H1 (cell line): ENCODE measurements at regions not wholly inside any gene's neighbourhood (a gene's known extent, or its start where the extent isn't known, plus 50 kb on each side); places are given as distances from the start of the nearest gene placed in this dataset.

ENCODE experiments used
- CTCF ChIA-PET: fragments of 300-600 bp; sonication (Branson Sonifier 250); formaldehyde crosslinking; loops from one replicate; lab custom pipeline; 2021; ENCODE audit not compliant: partially characterized antibody; lab: Charles Lee
- POLR2A ChIA-PET: fragments of 300-600 bp; sonication (Branson Sonifier 250); formaldehyde crosslinking; loops from one replicate; lab custom pipeline; 2021; ENCODE audit warnings: inconsistent platforms; ENCODE audit not compliant: partially characterized antibody; lab: Charles Lee
- DNase-seq, 2 experiments: peaks; one replicate each; pipeline versions ENCODE4 v3.0.0 to v3.0.0-alpha.2; 2010 to 2022; ENCODE audit warnings: low spot score in 2 of 2, low read depth in 1 of 2, mixed read lengths in 1 of 2
- FAIRE-seq: peaks from 2 replicates; lab custom pipeline; 2011; peaks lifted over from hg19 to GRCh38; lab: Jason Lieb, UNC
- H2AFZ ChIP-seq: 2 replicates; pipeline ENCODE4 v1.8.1; 2012; ENCODE audit warnings: low read length, inconsistent platforms
- H2AK5ac ChIP-seq: 2 replicates; pipeline ENCODE4 v1.6.1; 2013; ENCODE audit warnings: low read depth, low read length
- H2BK120ac ChIP-seq: replicated peaks from 2 replicates; pipeline ENCODE3; 2013; ENCODE audit warnings: low read depth, low read length, inconsistent platforms
- H2BK12ac ChIP-seq: 2 replicates; pipeline ENCODE4 v1.6.1; 2013; ENCODE audit warnings: low read depth, low read length
- H2BK15ac ChIP-seq: 2 replicates; pipeline ENCODE4 v1.6.1; 2013; ENCODE audit warnings: low read length
- H2BK20ac ChIP-seq: 2 replicates; pipeline ENCODE4 v1.6.1; 2013; ENCODE audit warnings: low read length
- H2BK5ac ChIP-seq: 2 replicates; pipeline ENCODE4 v1.6.1; 2013; ENCODE audit warnings: low read depth, low read length
- H3K14ac ChIP-seq: 2 replicates; pipeline ENCODE4 v1.6.1; 2013; ENCODE audit warnings: inconsistent platforms; ENCODE audit not compliant: insufficient read length
- H3K18ac ChIP-seq: 2 replicates; pipeline ENCODE4 v1.6.1; 2013; ENCODE audit warnings: low read length; ENCODE audit errors: extremely low read depth
- H3K23ac ChIP-seq: 2 replicates; pipeline ENCODE4 v1.6.1; 2013; ENCODE audit warnings: inconsistent platforms; ENCODE audit not compliant: insufficient read length
- H3K23me2 ChIP-seq: 2 replicates; pipeline ENCODE4 v1.6.1; 2013; ENCODE audit warnings: low read depth, low read length
- H3K27ac ChIP-seq: 2 replicates; pipeline ENCODE4 v1.6.1; 2011; ENCODE audit warnings: low read depth, low read length, inconsistent platforms
- H3K27me3 ChIP-seq, 4 experiments: replicated peaks in 1 of 4; 1 replicate in 1 of 4; 2 replicates in 3 of 4; pipeline versions ENCODE4 v1.6.1 to v1.8.1; 2011 to 2013; ENCODE audit warnings: low read length in 3 of 4, mild to moderate bottlenecking in 3 of 4, inconsistent platforms in 2 of 4, mixed read lengths in 2 of 4, moderate library complexity in 1 of 4; ENCODE audit not compliant: control insufficient read depth in 3 of 4, insufficient read depth in 3 of 4; ENCODE audit errors: extremely low read depth in 1 of 4
- H3K36me3 ChIP-seq, 4 experiments: 2 replicates each; pipeline versions ENCODE4 v1.6.1 to v1.8.1; 2011 to 2013; ENCODE audit warnings: mild to moderate bottlenecking in 4 of 4, low read length in 3 of 4, moderate library complexity in 2 of 4, control low read depth in 1 of 4, inconsistent platforms in 1 of 4; ENCODE audit not compliant: insufficient read depth in 4 of 4, control insufficient read depth in 2 of 4
- H3K4ac ChIP-seq: replicated peaks from 2 replicates; pipeline ENCODE3; 2013; ENCODE audit warnings: low read length, low read depth, mixed read lengths, inconsistent platforms; ENCODE audit not compliant: insufficient read length
- H3K4me1 ChIP-seq, 4 experiments: replicated peaks in 1 of 4; 1 replicate in 1 of 4; 2 replicates in 3 of 4; pipeline versions ENCODE4 v1.6.1 to v1.8.1; 2011 to 2013; ENCODE audit warnings: low read length in 3 of 4, inconsistent platforms in 2 of 4, mixed read lengths in 1 of 4; ENCODE audit not compliant: insufficient read depth in 4 of 4, control insufficient read depth in 3 of 4
- H3K4me2 ChIP-seq, 2 experiments: 2 replicates each; pipeline versions ENCODE4 v1.6.1 to v1.8.1; 2011 to 2013; ENCODE audit warnings: low read depth in 2 of 2, low read length in 2 of 2, control low read depth in 1 of 2, inconsistent platforms in 1 of 2, mild to moderate bottlenecking in 1 of 2; ENCODE audit not compliant: insufficient read depth in 1 of 2
- H3K4me3 ChIP-seq, 4 experiments: fragments of 200-600, 300-600 bp in 1 of 4; sonication (generic), shearing (Covaris generic), sonication (Bioruptor Twin) in 1 of 4; 2 replicates each; pipeline versions ENCODE4 v1.5.1 to v1.8.1; 2011 to 2016; ENCODE audit warnings: low read length in 4 of 4, low read depth in 3 of 4, control low read depth in 2 of 4, inconsistent platforms in 2 of 4, mild to moderate bottlenecking in 2 of 4, mixed read lengths in 1 of 4, moderate library complexity in 1 of 4; ENCODE audit not compliant: insufficient read depth in 2 of 4; ENCODE audit errors: extremely low read depth in 1 of 4
- H3K56ac ChIP-seq: replicated peaks from 2 replicates; pipeline ENCODE3; 2013; ENCODE audit warnings: low read depth, mild to moderate bottlenecking, mixed read lengths, low read length, inconsistent platforms; ENCODE audit not compliant: insufficient read length
- H3K79me1 ChIP-seq: 2 replicates; pipeline ENCODE4 v1.6.1; 2013; ENCODE audit warnings: low read depth, low read length, control low read depth
- H3K79me2 ChIP-seq, 2 experiments: 2 replicates each; pipeline versions ENCODE4 v1.6.1 to v1.8.1; 2012 to 2013; ENCODE audit warnings: low read length in 2 of 2, mild to moderate bottlenecking in 2 of 2, inconsistent platforms in 1 of 2; ENCODE audit not compliant: insufficient read depth in 2 of 2, control insufficient read depth in 1 of 2
- H3K9ac ChIP-seq, 4 experiments: replicated peaks in 1 of 4; 1 replicate in 1 of 4; 2 replicates in 3 of 4; pipeline versions ENCODE4 v1.6.1 to v1.8.1; 2011 to 2013; ENCODE audit warnings: low read depth in 3 of 4, low read length in 3 of 4, control low read depth in 2 of 4, mild to moderate bottlenecking in 2 of 4, moderate library complexity in 2 of 4, inconsistent platforms in 1 of 4; ENCODE audit errors: extremely low read depth in 1 of 4
- H3K9me3 ChIP-seq, 2 experiments: 2 replicates each; pipeline versions ENCODE4 v1.6.1 to v1.8.1; 2012 to 2013; ENCODE audit warnings: mild to moderate bottlenecking in 2 of 2, moderate library complexity in 2 of 2, control low read depth in 1 of 2, inconsistent platforms in 1 of 2, low read depth in 1 of 2, low read length in 1 of 2, mixed read lengths in 1 of 2; ENCODE audit not compliant: insufficient read depth in 2 of 2
- H4K20me1 ChIP-seq, 2 experiments: replicated peaks in 1 of 2; 2 replicates each; pipeline versions ENCODE3 to v1.8.1; 2011 to 2013; ENCODE audit warnings: inconsistent platforms in 2 of 2, low read length in 2 of 2, mild to moderate bottlenecking in 1 of 2; ENCODE audit not compliant: insufficient read depth in 2 of 2, control insufficient read depth in 1 of 2
- H4K5ac ChIP-seq: 2 replicates; pipeline ENCODE4 v1.6.1; 2013; ENCODE audit warnings: low read length, low read depth, mixed read lengths, inconsistent platforms; ENCODE audit not compliant: insufficient read length
- H4K8ac ChIP-seq: 2 replicates; pipeline ENCODE4 v1.8.0; 2013; ENCODE audit warnings: mild to moderate bottlenecking, moderate library complexity, low read length, inconsistent platforms; ENCODE audit not compliant: insufficient read depth; ENCODE audit errors: extremely low read depth
- H4K91ac ChIP-seq: replicated peaks from 2 replicates; pipeline ENCODE3; 2013; ENCODE audit warnings: low read length, mixed read lengths, inconsistent platforms; ENCODE audit not compliant: insufficient read length
- ASH2L ChIP-seq: fragments of 200-600, 300-600 bp; sonication (generic); IDR thresholded peaks from one replicate; pipeline ENCODE4 v1.7.1; 2017; ENCODE audit warnings: low read length
- BACH1 ChIP-seq: IDR thresholded peaks from 2 replicates; pipeline ENCODE4 v1.6.1; 2012; ENCODE audit warnings: low read length, improper control_type of control experiment
- CEBPB ChIP-seq: IDR thresholded peaks from 2 replicates; pipeline ENCODE4 v1.6.1; 2012; ENCODE audit warnings: low read depth, low read length
- CTBP2 ChIP-seq: IDR thresholded peaks from 2 replicates; pipeline ENCODE4 v1.7.0; 2011; ENCODE audit warnings: borderline replicate concordance, mild to moderate bottlenecking, moderate library complexity, mixed read lengths, low read length; ENCODE audit not compliant: insufficient read depth, insufficient read length
- EGR1 ChIP-seq: IDR thresholded peaks from 2 replicates; pipeline ENCODE4 v1.6.1; 2011; ENCODE audit warnings: low read depth, low read length, borderline replicate concordance
- HDAC6 ChIP-seq: IDR thresholded peaks from one replicate; pipeline ENCODE4 v1.7.1; 2012; ENCODE audit warnings: low read depth, mild to moderate bottlenecking, inconsistent platforms, low read length, moderate library complexity
- JUND ChIP-seq: IDR thresholded peaks from 2 replicates; pipeline ENCODE4 v1.6.1; 2011; ENCODE audit warnings: mild to moderate bottlenecking, improper control_type of control experiment, low read length
- MAFK ChIP-seq: IDR thresholded peaks from 2 replicates; pipeline ENCODE4 v1.6.1; 2012; ENCODE audit warnings: low read depth, mild to moderate bottlenecking, improper control_type of control experiment, low read length
- MAX ChIP-seq: IDR thresholded peaks from 2 replicates; pipeline ENCODE4 v1.6.1; 2012; ENCODE audit warnings: inconsistent platforms
- POLR2A ChIP-seq, 2 experiments: IDR thresholded peaks; 1 replicate in 1 of 2; 2 replicates in 1 of 2; pipeline ENCODE4 v1.6.1; 2011; ENCODE audit warnings: low read depth in 2 of 2, low read length in 2 of 2, mild to moderate bottlenecking in 2 of 2; ENCODE audit errors: control extremely low read depth in 1 of 2
- RXRA ChIP-seq: IDR thresholded peaks from 2 replicates; pipeline ENCODE4 v1.6.1; 2011; ENCODE audit warnings: low read depth, mild to moderate bottlenecking, low read length, moderate library complexity; ENCODE audit not compliant: insufficient read depth
- SAP30 ChIP-seq: fragments of 300-600 bp; sonication (generic); IDR thresholded peaks from 2 replicates; pipeline ENCODE4 v1.7.1; 2012; ENCODE audit warnings: low read length, moderate library complexity, mild to moderate bottlenecking, inconsistent platforms; ENCODE audit not compliant: insufficient read depth, insufficient replicate concordance
- SIRT6 ChIP-seq: IDR thresholded peaks from one replicate; pipeline ENCODE4 v1.7.1; 2012; ENCODE audit warnings: low read length, inconsistent platforms
- SIX5 ChIP-seq: IDR thresholded peaks from 2 replicates; pipeline ENCODE4 v1.6.1; 2011; ENCODE audit warnings: mild to moderate bottlenecking, low read depth, low read length
- TAF7 ChIP-seq: optimal IDR thresholded peaks from 2 replicates; pipeline ENCODE3; 2011; ENCODE audit warnings: low read depth, mild to moderate bottlenecking, inconsistent platforms, low read length, moderate library complexity, borderline replicate concordance
- TCF12 ChIP-seq: IDR thresholded peaks from 2 replicates; pipeline ENCODE4 v1.6.1; 2011; ENCODE audit warnings: low read depth, mild to moderate bottlenecking, low read length
- TEAD4 ChIP-seq: IDR thresholded peaks from 2 replicates; pipeline ENCODE4 v1.6.1; 2012; ENCODE audit warnings: low read depth, low read length, inconsistent platforms, mixed read lengths
- WGBS, 2 experiments: shearing (Covaris generic) in 1 of 2; methylation state at CpG; one replicate each; pipeline versions ENCODE4 v1.1.6 to v1.1.7; 2013 to 2015; ENCODE audit warnings: low lambda C conversion rate in 2 of 2, mixed read lengths in 2 of 2, inconsistent platforms in 1 of 2, low coverage in 1 of 2, missing lambda C conversion rate in 1 of 2; ENCODE audit not compliant: insufficient replicate concordance in 2 of 2, insufficient coverage in 1 of 2, insufficient read length in 1 of 2; ENCODE audit errors: extremely low coverage in 1 of 2, missing lambda C conversion rate in 1 of 2; 5-methylcytosine and 5-hydroxymethylcytosine counted together

DNA sequence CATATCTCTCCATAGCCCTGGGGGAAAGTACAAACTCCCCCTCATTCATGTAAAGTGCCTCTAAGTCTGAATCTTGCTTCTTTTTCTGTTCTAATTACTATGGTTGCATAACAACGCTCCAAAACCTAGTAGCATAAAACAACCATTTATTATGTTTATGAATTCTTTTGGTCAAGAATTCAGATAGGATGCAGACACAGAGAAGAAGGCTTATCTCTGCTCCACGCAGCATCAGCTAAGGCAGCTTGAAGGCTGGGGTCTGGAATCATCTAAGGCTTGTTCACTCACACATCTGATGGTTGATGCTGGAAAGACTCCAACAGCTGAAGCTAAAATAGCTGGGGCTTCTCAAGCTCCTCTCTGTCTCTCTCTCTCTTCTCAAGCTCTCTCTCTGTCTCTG, 564.5 kb downstream of the ZNF674 start:
- no peaks in the 10 kb centered on the region for H3K79me2 ChIP-seq
- no peaks in the 10 kb centered on the region for H4K20me1 ChIP-seq
- TF ChIP-seq JUND = no peak
- TF ChIP-seq MAX = no peak
- TF ChIP-seq HDAC6 = no peak
- TF ChIP-seq TEAD4 = no peak
- TF ChIP-seq MAFK = no peak
- TF ChIP-seq SAP30 = no peak
- no peak for TF ChIP-seq SIX5
- no peak for TF ChIP-seq EGR1
- no peak for TF ChIP-seq TAF7
- no peak for TF ChIP-seq ASH2L
- TF ChIP-seq RXRA = no peak
- no peak for TF ChIP-seq TCF12
- no peak for TF ChIP-seq SIRT6
- TF ChIP-seq CTBP2 = no peak
- TF ChIP-seq CEBPB = no peak
- TF ChIP-seq POLR2A (IDR thresholded peaks at IDR 0.05; ENCODE audit: control extremely low read depth in 1 of 2, low read depth in 2 of 2, low read length in 2 of 2) = no peak
- no peak for TF ChIP-seq BACH1
- POLR2A ChIA-PET = no interaction called here
- no peak overlapping the region for H3K18ac ChIP-seq
- 82% methylated on average over 2 of the region's 2 CpGs; no CpG with 5 or more reads in 1 of the 2 experiments for WGBS, 2 experiments
- no peak overlapping the region for H3K4ac ChIP-seq
- H2AFZ ChIP-seq = no peak overlapping the region
- H4K5ac ChIP-seq = no peak overlapping the region
- CTCF ChIA-PET = interaction anchor here (0.5 to 1.3 kb wide), 2 partner anchors 165 to 428 kb away, joined by 3 read pairs; no protein-coding TSS in a partner anchor
- no peak overlapping the region for H3K56ac ChIP-seq
- H2BK20ac ChIP-seq = no peak overlapping the region
- H3K4me2 ChIP-seq = no peak overlapping the region
- no peak overlapping the region for H2AK5ac ChIP-seq
- no peak overlapping the region for H3K4me3 ChIP-seq
- no peaks in the 10 kb centered on the region for H3K23me2 ChIP-seq
- H4K8ac ChIP-seq = no peak overlapping the region
- no peak overlapping the region for H4K91ac ChIP-seq
- DNase-seq (no peak), FAIRE-seq (no peak)
- no peaks in the 10 kb centered on the region; a peak in 1 of 4 replicates for H3K9me3 ChIP-seq
- H3K23ac ChIP-seq = no peak overlapping the region
- H3K9ac ChIP-seq = no peak overlapping the region
- H2BK15ac ChIP-seq = no peak overlapping the region
- no peaks in the 10 kb centered on the region for H3K36me3 ChIP-seq
- H3K27me3 ChIP-seq = no peaks in the 10 kb centered on the region
- no peak overlapping the region for H3K14ac ChIP-seq
- H3K4me1 ChIP-seq = peaks cover 0 to 3% (median 0%) of the 10 kb centered on the region in 4 experiments; a peak in 1 of 7 replicates
- no peak overlapping the region for H3K27ac ChIP-seq
- no peak overlapping the region for H2BK5ac ChIP-seq
- H3K79me1 ChIP-seq = no peaks in the 10 kb centered on the region
- no peak overlapping the region for H2BK120ac ChIP-seq
- no peak overlapping the region for H2BK12ac ChIP-seq
